ENCODE measurements at regions not wholly inside any gene's neighbourhood (a gene's known extent, or its start where the extent isn't known, plus 50 kb on each side); places are given as distances from the start of the nearest gene placed in this dataset.

GRCh38 chr5:82362636-82363035, 84.5 kb upstream of the RPS23 start:
- TF ChIP-seq CTCF (IDR thresholded peaks at IDR 0.05; ENCODE audit: low read depth, low read length): no peak
- H3K4me3 ChIP-seq (ENCODE audit: low read depth, low read length): no peak overlapping the region

GRCh38 chr5:82360022-82360421, 81.9 kb upstream of the RPS23 start:
- H3K4me3 ChIP-seq (ENCODE audit: low read depth, low read length): no peak overlapping the region
- TF ChIP-seq CTCF (IDR thresholded peaks at IDR 0.05; ENCODE audit: low read depth, low read length): no peak

- no peak overlapping the region for H3K4me3 ChIP-seq (ENCODE audit: low read depth, low read length)
- TF ChIP-seq CTCF (IDR thresholded peaks at IDR 0.05; ENCODE audit: low read depth, low read length): no peak
Observed at GRCh38 chr5:82359272-82359671, 81.1 kb upstream of the RPS23 start.

GRCh38 chr5:82358457-82358856, 80.3 kb upstream of the RPS23 start:
- TF ChIP-seq CTCF (IDR thresholded peaks at IDR 0.05; ENCODE audit: low read depth, low read length): no peak
- H3K4me3 ChIP-seq (ENCODE audit: low read depth, low read length): no peak overlapping the region

GRCh38 chr5:82356808-82357671, 78.9 kb upstream of the RPS23 start:
- no peak for TF ChIP-seq CTCF (IDR thresholded peaks at IDR 0.05; ENCODE audit: low read depth, low read length)
- H3K4me3 ChIP-seq (ENCODE audit: low read depth, low read length): no peak overlapping the region

GRCh38 chr5:82356021-82356420, 77.9 kb upstream of the RPS23 start:
- H3K4me3 ChIP-seq (ENCODE audit: low read depth, low read length): no peak overlapping the region
- no peak for TF ChIP-seq CTCF (IDR thresholded peaks at IDR 0.05; ENCODE audit: low read depth, low read length)

- no peak overlapping the region for H3K4me3 ChIP-seq (ENCODE audit: low read depth, low read length)
- TF ChIP-seq CTCF (IDR thresholded peaks at IDR 0.05; ENCODE audit: low read depth, low read length): no peak
Observed at GRCh38 chr5:82355496-82355895, 77.3 kb upstream of the RPS23 start.
